Right atrium auricular region (tissue), 2 donors: ENCODE measurements at regions not wholly inside any gene's neighbourhood (a gene's known extent, or its start where the extent isn't known, plus 50 kb on each side); places are given as distances from the start of the nearest gene placed in this dataset.

Experiments
- DNase-seq: peaks from one replicate; pipeline ENCODE4 v3.0.0-alpha.2; 2019; ENCODE audit warnings: low spot score
- H3K27ac ChIP-seq, 2 donors: fragments of 200-600 bp; sonication (generic); 1 replicate in 1 of 2; 2 replicates in 1 of 2; pipeline ENCODE4 v1.5.1; 2016 to 2019
- H3K27me3 ChIP-seq, 2 donors: fragments of 200-600 bp; sonication (generic); one replicate each; pipeline versions ENCODE4 v1.5.1 to v1.6.0; 2017 to 2019
- H3K36me3 ChIP-seq: fragments of 200-600 bp; sonication (generic); one replicate; pipeline ENCODE4 v1.5.1; 2016
- H3K4me1 ChIP-seq, 2 donors: fragments of 200-600 bp; sonication (generic); one replicate each; pipeline versions ENCODE4 v1.5.1 to v1.6.0; 2017 to 2019
- H3K4me3 ChIP-seq, 2 donors: fragments of 200-600 bp; sonication (generic); 1 replicate in 1 of 2; 2 replicates in 1 of 2; pipeline ENCODE4 v1.5.1; 2017 to 2019; ENCODE audit warnings: mild to moderate bottlenecking in 1 of 2, moderate library complexity in 1 of 2
- H3K9me3 ChIP-seq, 2 donors: fragments of 200-600 bp; sonication (generic); one replicate each; pipeline ENCODE4 v1.5.1; 2019
- CTCF ChIP-seq, 2 donors: fragments of 200-600 bp; sonication (generic); IDR thresholded peaks; one replicate each; pipeline ENCODE4 v1.5.1; 2019; ENCODE audit warnings: antibody characterized with exemption in 2 of 2

- H3K4me3 ChIP-seq = no peak overlapping the region
- DNase-seq = no peak
- no peaks in the 10 kb centered on the region for H3K27me3 ChIP-seq
- H3K9me3 ChIP-seq = no peaks in the 10 kb centered on the region
- TF ChIP-seq CTCF (IDR thresholded peaks at IDR 0.05) = no peak
- H3K27ac ChIP-seq = no peak overlapping the region
- no peaks in the 10 kb centered on the region for H3K4me1 ChIP-seq
- no peaks in the 10 kb centered on the region for H3K36me3 ChIP-seq
Observed at GRCh38 chr10:130882906-130883305, 428.6 kb downstream of the TCERG1L start.

GRCh38 chr10:130884456-130884855 lies 427.1 kb downstream of the TCERG1L start:
- H3K36me3 ChIP-seq = no peaks in the 10 kb centered on the region
- no peak for DNase-seq
- H3K27ac ChIP-seq = no peak overlapping the region
- H3K4me3 ChIP-seq = no peak overlapping the region
- no peaks in the 10 kb centered on the region for H3K27me3 ChIP-seq
- no peaks in the 10 kb centered on the region for H3K4me1 ChIP-seq
- no peaks in the 10 kb centered on the region for H3K9me3 ChIP-seq
- TF ChIP-seq CTCF (IDR thresholded peaks at IDR 0.05) = no peak

GRCh38 chr10:130885021-130885655 lies 426.4 kb downstream of the TCERG1L start:
- no peaks in the 10 kb centered on the region for H3K4me1 ChIP-seq
- H3K36me3 ChIP-seq = no peaks in the 10 kb centered on the region
- no peak overlapping the region for H3K4me3 ChIP-seq
- no peaks in the 10 kb centered on the region for H3K9me3 ChIP-seq
- DNase-seq = no peak
- TF ChIP-seq CTCF (IDR thresholded peaks at IDR 0.05) = no peak
- H3K27me3 ChIP-seq = no peaks in the 10 kb centered on the region
- H3K27ac ChIP-seq = no peak overlapping the region

GRCh38 chr10:130887170-130887569 lies 424.4 kb downstream of the TCERG1L start:
- H3K4me1 ChIP-seq = no peaks in the 10 kb centered on the region
- DNase-seq = no peak
- no peaks in the 10 kb centered on the region for H3K27me3 ChIP-seq
- no peaks in the 10 kb centered on the region for H3K9me3 ChIP-seq
- H3K4me3 ChIP-seq = no peak overlapping the region
- no peak for TF ChIP-seq CTCF (IDR thresholded peaks at IDR 0.05)
- no peak overlapping the region for H3K27ac ChIP-seq
- no peaks in the 10 kb centered on the region for H3K36me3 ChIP-seq

- no peaks in the 10 kb centered on the region for H3K4me1 ChIP-seq
- H3K27me3 ChIP-seq = no peaks in the 10 kb centered on the region
- H3K36me3 ChIP-seq = no peaks in the 10 kb centered on the region
- DNase-seq = no peak
- TF ChIP-seq CTCF (IDR thresholded peaks at IDR 0.05) = no peak
- H3K27ac ChIP-seq = no peak overlapping the region
- no peaks in the 10 kb centered on the region for H3K9me3 ChIP-seq
- no peak overlapping the region for H3K4me3 ChIP-seq
Observed at GRCh38 chr10:130888493-130888892, 423.0 kb downstream of the TCERG1L start.

GRCh38 chr10:130889240-130889639 lies 422.3 kb downstream of the TCERG1L start:
- Histone ChIP-seq H3K36me3 (no peaks in the 10 kb centered on the region), H3K27me3 (no peaks in the 10 kb centered on the region), H3K27ac (no peak overlapping the region), H3K4me1 (no peaks in the 10 kb centered on the region), H3K4me3 (no peak overlapping the region), H3K9me3 (no peaks in the 10 kb centered on the region)
- no peak for DNase-seq
- no peak for TF ChIP-seq CTCF (IDR thresholded peaks at IDR 0.05)
